Thoracic aorta (tissue), 2 donors: ENCODE measurements at regions not wholly inside any gene's neighbourhood (a gene's known extent, or its start where the extent isn't known, plus 50 kb on each side); places are given as distances from the start of the nearest gene placed in this dataset.

Experiments
- ATAC-seq: fragments of 150-250 bp; one replicate; pipeline ENCODE4 v1.8.0; 2017; ENCODE audit warnings: low read depth; ENCODE audit not compliant: insufficient number of reproducible peaks, low FRiP score
- DNase-seq: peaks from one replicate; pipeline ENCODE4 v3.0.0-alpha.2; 2020; ENCODE audit warnings: low spot score
- H3K27ac ChIP-seq, 2 donors: fragments of 200-600 bp; sonication (generic); 1 replicate in 1 of 2; 2 replicates in 1 of 2; pipeline ENCODE4 v1.5.1; 2016; ENCODE audit warnings: mild to moderate bottlenecking in 2 of 2, moderate library complexity in 2 of 2
- H3K27me3 ChIP-seq: fragments of 200-600 bp; sonication (generic); replicated peaks from 2 replicates; pipeline ENCODE4 v1.6.0; 2016; ENCODE audit warnings: mild to moderate bottlenecking; ENCODE audit not compliant: insufficient read depth
- H3K36me3 ChIP-seq: fragments of 200-600 bp; sonication (generic); one replicate; pipeline ENCODE4 v1.5.1; 2016
- H3K4me1 ChIP-seq, 2 donors: fragments of 200-600 bp; sonication (generic); 1 replicate in 1 of 2; 2 replicates in 1 of 2; pipeline versions ENCODE4 v1.5.1 to v1.6.0; 2016; ENCODE audit warnings: low read depth in 2 of 2, mild to moderate bottlenecking in 1 of 2; ENCODE audit not compliant: control insufficient read depth in 1 of 2
- H3K4me3 ChIP-seq: fragments of 200-600 bp; sonication (generic); 2 replicates; pipeline ENCODE4 v1.5.1; 2016; ENCODE audit warnings: mild to moderate bottlenecking
- H3K9me3 ChIP-seq: fragments of 200-600 bp; sonication (generic); 2 replicates; pipeline ENCODE4 v1.5.1; 2016
- CTCF ChIP-seq: fragments of 200-600 bp; sonication (generic); IDR thresholded peaks from one replicate; pipeline ENCODE4 v1.5.1; 2019; ENCODE audit warnings: antibody characterized with exemption

- H3K4me1 ChIP-seq, result no peaks in the 10 kb centered on the region
- no peak overlapping the region for H3K27ac ChIP-seq
- DNase-seq (no peak), ATAC-seq (no peak)
- no peaks in the 10 kb centered on the region for H3K9me3 ChIP-seq
- no peak overlapping the region for H3K4me3 ChIP-seq
- no peak for TF ChIP-seq CTCF
- H3K27me3 ChIP-seq, result no peaks in the 10 kb centered on the region
- no peaks in the 10 kb centered on the region for H3K36me3 ChIP-seq
Measured at GRCh38 chrX:140053846-140054245, 88.5 kb upstream of the CXorf66 start.

GRCh38 chrX:140050906-140051305 lies 85.6 kb upstream of the CXorf66 start:
- ATAC-seq (no peak), DNase-seq (no peak)
- Histone ChIP-seq H3K36me3 (no peaks in the 10 kb centered on the region), H3K27me3 (no peaks in the 10 kb centered on the region), H3K4me3 (no peak overlapping the region), H3K27ac (no peak overlapping the region), H3K9me3 (no peaks in the 10 kb centered on the region), H3K4me1 (no peaks in the 10 kb centered on the region)
- TF ChIP-seq CTCF, result no peak

- ATAC-seq, result no peak
- H3K36me3 ChIP-seq, result no peaks in the 10 kb centered on the region
Measured at GRCh38 chrX:140040386-140040785, 75.1 kb upstream of the CXorf66 start.

GRCh38 chrX:140038842-140039241 lies 73.5 kb upstream of the CXorf66 start:
- Histone ChIP-seq H3K36me3 (no peaks in the 10 kb centered on the region), H3K9me3 (no peaks in the 10 kb centered on the region), H3K27ac (no peak overlapping the region), H3K27me3 (no peaks in the 10 kb centered on the region), H3K4me1 (no peaks in the 10 kb centered on the region), H3K4me3 (no peak overlapping the region)
- no peak for DNase-seq
- TF ChIP-seq CTCF, result no peak
- ATAC-seq, result no peak

More at GRCh38 chrX:140040386-140040785, 75.1 kb upstream of the CXorf66 start:
- no peaks in the 10 kb centered on the region for H3K27me3 ChIP-seq
- no peak overlapping the region for H3K4me3 ChIP-seq
- no peaks in the 10 kb centered on the region for H3K4me1 ChIP-seq
- no peaks in the 10 kb centered on the region for H3K9me3 ChIP-seq
- no peak for TF ChIP-seq CTCF
- H3K27ac ChIP-seq, result no peak overlapping the region
- DNase-seq, result no peak

- no peak overlapping the region for H3K4me3 ChIP-seq
- no peak for TF ChIP-seq CTCF
- no peaks in the 10 kb centered on the region for H3K9me3 ChIP-seq
- H3K4me1 ChIP-seq, result no peaks in the 10 kb centered on the region
- H3K27me3 ChIP-seq, result no peaks in the 10 kb centered on the region
- DNase-seq (no peak), ATAC-seq (no peak)
- H3K27ac ChIP-seq, result no peak overlapping the region
- H3K36me3 ChIP-seq, result no peaks in the 10 kb centered on the region
Measured at GRCh38 chrX:140034916-140035315, 69.6 kb upstream of the CXorf66 start.
